SK-N-MC (cell line): ENCODE measurements at regions not wholly inside any gene's neighbourhood (a gene's known extent, or its start where the extent isn't known, plus 50 kb on each side); places are given as distances from the start of the nearest gene placed in this dataset.

Experiments
- DNase-seq: peaks from one replicate; pipeline ENCODE4 v3.0.0-alpha.2; 2011; ENCODE audit warnings: low read depth, low spot score
- H3K27ac ChIP-seq: fragments of 200-600 bp; sonication (generic); 2 replicates; pipeline ENCODE4 v1.5.1; 2016; ENCODE audit warnings: mixed run types
- H3K36me3 ChIP-seq: fragments of 200-600 bp; sonication (generic); 2 replicates; pipeline ENCODE4 v1.6.1; 2017; ENCODE audit warnings: antibody characterized with exemption, low read length, mixed read lengths; ENCODE audit not compliant: insufficient read depth
- H3K4me3 ChIP-seq: fragments of 200-600 bp; sonication (generic); 2 replicates; pipeline ENCODE4 v1.5.1; 2016
- H3K9ac ChIP-seq: fragments of 200-600 bp; sonication (generic); 2 replicates; pipeline ENCODE4 v1.8.0; 2017; ENCODE audit warnings: mixed run types, mixed read lengths; ENCODE audit not compliant: insufficient read length
- H3K9me3 ChIP-seq: fragments of 200-600 bp; sonication (generic); 2 replicates; pipeline ENCODE4 v1.6.1; 2017; ENCODE audit warnings: low read depth, mild to moderate bottlenecking, antibody characterized with exemption, low read length, moderate library complexity, mixed read lengths
- EZH2 ChIP-seq: fragments of 200-600 bp; sonication (generic); IDR thresholded peaks from one replicate; pipeline ENCODE4 v1.6.1; 2017; ENCODE audit warnings: antibody characterized with exemption
- FOXP2 ChIP-seq: optimal IDR thresholded peaks from 2 replicates; pipeline ENCODE3; 2011; ENCODE audit warnings: mild to moderate bottlenecking, moderate library complexity; ENCODE audit not compliant: insufficient read depth; ENCODE audit errors: extremely low read length, control extremely low read depth
- POLR2AphosphoS5 ChIP-seq: IDR thresholded peaks from 2 replicates; pipeline ENCODE4 v1.6.1; 2012; ENCODE audit warnings: mild to moderate bottlenecking, low read depth, low read length, borderline replicate concordance

GRCh38 chr13:34129436-34129835 is 311.5 kb downstream of the RFC3 start:
- Histone ChIP-seq H3K36me3 (no peaks in the 10 kb centered on the region), H3K9me3 (no peaks in the 10 kb centered on the region), H3K27ac (no peak overlapping the region), H3K4me3 (no peak overlapping the region), H3K9ac (no peak overlapping the region)
- TF ChIP-seq FOXP2 (no peak), POLR2AphosphoS5 (no peak), EZH2 (no peak)
- DNase-seq: no peak

- Histone ChIP-seq H3K27ac (no peak overlapping the region), H3K9ac (no peak overlapping the region), H3K4me3 (no peak overlapping the region), H3K9me3 (no peaks in the 10 kb centered on the region), H3K36me3 (no peaks in the 10 kb centered on the region)
- no peak for DNase-seq
- TF ChIP-seq FOXP2: no peak
- TF ChIP-seq POLR2AphosphoS5: no peak
- no peak for TF ChIP-seq EZH2
Measured at GRCh38 chr13:34137200-34137599, 319.3 kb downstream of the RFC3 start.

- Histone ChIP-seq H3K27ac (no peak overlapping the region), H3K9ac (no peak overlapping the region), H3K9me3 (no peaks in the 10 kb centered on the region), H3K4me3 (no peak overlapping the region), H3K36me3 (no peaks in the 10 kb centered on the region)
- DNase-seq: no peak
- TF ChIP-seq EZH2 (no peak), FOXP2 (no peak), POLR2AphosphoS5 (no peak)
Measured at GRCh38 chr13:34139660-34140227, 321.8 kb downstream of the RFC3 start.

DNA sequence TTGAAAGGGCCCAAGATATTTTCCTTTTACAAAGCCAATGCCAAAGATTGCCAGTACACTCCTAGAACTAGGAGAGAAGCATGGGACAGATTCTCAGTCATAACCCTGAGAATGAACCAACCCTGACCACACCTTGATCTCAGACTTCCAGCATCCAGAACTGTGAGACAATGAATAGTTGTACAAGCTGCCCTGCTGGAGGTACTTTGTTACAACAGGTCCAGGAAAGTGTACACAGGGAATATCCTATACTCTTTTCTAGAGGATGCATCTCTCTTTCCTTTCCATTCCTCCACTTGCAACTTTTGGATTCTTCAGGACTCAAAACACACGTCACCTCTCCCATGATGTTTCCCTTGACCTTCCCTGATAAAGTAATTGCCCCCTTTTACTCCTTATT is 325.7 kb downstream of the RFC3 start:
- Histone ChIP-seq H3K9me3 (no peaks in the 10 kb centered on the region), H3K4me3 (no peak overlapping the region), H3K9ac (no peak overlapping the region), H3K36me3 (no peaks in the 10 kb centered on the region), H3K27ac (no peak overlapping the region)
- TF ChIP-seq FOXP2 (no peak), POLR2AphosphoS5 (no peak), EZH2 (no peak)
- DNase-seq: no peak

DNA sequence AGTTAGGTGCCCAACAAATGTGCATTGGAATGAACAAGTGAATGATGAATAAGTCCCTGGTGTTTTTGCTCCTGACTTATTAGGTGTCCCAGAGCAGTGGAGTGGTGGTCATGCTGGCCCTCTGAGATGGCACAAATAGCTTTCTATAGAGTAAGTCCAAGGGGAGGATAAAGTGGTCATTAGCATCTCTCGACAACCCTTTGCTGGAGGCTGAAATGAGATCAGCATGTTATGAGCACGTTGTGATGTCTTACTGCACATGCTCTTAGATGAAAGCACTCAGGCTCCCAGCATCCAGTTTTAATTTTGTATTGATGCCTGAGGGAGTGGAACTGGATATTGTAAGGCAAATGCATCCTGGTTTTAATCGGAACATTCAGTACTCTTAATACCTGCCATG is 326.2 kb downstream of the RFC3 start:
- H3K27ac ChIP-seq: no peak overlapping the region
- no peak for DNase-seq

GRCh38 chr13:34145061-34145460 is 327.1 kb downstream of the RFC3 start:
- H3K9me3 ChIP-seq: no peaks in the 10 kb centered on the region
- H3K36me3 ChIP-seq: no peaks in the 10 kb centered on the region
- H3K9ac ChIP-seq: no peak overlapping the region
- no peak overlapping the region for H3K4me3 ChIP-seq
- DNase-seq: no peak
- no peak overlapping the region for H3K27ac ChIP-seq
- TF ChIP-seq POLR2AphosphoS5 (no peak), EZH2 (no peak), FOXP2 (no peak)

More for the DNA sequence above, 326.2 kb downstream of the RFC3 start:
- Histone ChIP-seq H3K4me3 (no peak overlapping the region), H3K36me3 (no peaks in the 10 kb centered on the region), H3K9me3 (no peaks in the 10 kb centered on the region), H3K9ac (no peak overlapping the region)
- no peak for TF ChIP-seq POLR2AphosphoS5
- TF ChIP-seq FOXP2: no peak
- TF ChIP-seq EZH2: no peak

DNA sequence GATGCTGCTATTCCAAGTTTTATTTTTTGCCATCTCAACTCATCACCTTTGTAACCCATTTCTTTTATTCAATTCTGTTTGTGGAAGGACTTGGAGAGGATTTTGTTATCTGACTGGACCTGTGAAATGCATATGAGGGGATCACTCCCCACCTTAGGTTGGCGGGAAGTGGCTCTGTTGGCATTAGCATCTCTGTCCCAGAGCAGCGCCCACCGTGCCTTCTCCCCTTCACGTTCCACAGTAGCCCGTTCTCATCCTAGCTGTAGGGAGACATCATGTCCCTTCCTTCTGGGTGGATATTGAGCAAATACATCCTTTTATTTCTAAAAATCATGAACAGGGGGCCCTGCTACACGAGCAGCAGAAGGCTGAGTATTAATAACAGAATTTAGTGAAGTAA is 330.4 kb downstream of the RFC3 start:
- Histone ChIP-seq H3K4me3 (no peak overlapping the region), H3K9me3 (no peaks in the 10 kb centered on the region), H3K9ac (no peak overlapping the region), H3K27ac (no peak overlapping the region), H3K36me3 (no peaks in the 10 kb centered on the region)
- no peak for TF ChIP-seq FOXP2
- no peak for TF ChIP-seq POLR2AphosphoS5
- TF ChIP-seq EZH2: no peak
- no peak for DNase-seq

DNA sequence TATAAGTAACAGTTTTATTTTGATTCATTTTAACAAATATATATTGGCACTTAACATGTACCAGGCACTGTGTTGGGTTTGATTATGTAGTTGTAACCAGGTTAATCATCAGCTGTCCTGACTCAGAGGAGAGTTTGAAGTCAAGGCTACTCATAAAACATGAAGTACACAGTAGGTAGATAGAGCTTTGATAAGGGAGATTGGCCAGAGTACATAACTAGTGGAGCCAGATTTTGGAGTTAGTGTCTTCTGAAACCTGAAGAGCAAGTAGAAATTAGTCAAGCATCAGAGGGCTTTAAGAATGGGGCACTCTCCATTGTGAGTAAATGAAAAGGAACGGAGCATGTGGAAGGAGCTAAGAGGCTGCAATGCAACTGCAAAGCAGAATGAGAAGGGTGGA is 333.9 kb downstream of the RFC3 start:
- H3K9me3 ChIP-seq: no peaks in the 10 kb centered on the region
- H3K36me3 ChIP-seq: no peaks in the 10 kb centered on the region
- H3K4me3 ChIP-seq: no peak overlapping the region
- TF ChIP-seq FOXP2 (no peak), POLR2AphosphoS5 (no peak), EZH2 (no peak)
- H3K9ac ChIP-seq: no peak overlapping the region
- no peak for DNase-seq
- no peak overlapping the region for H3K27ac ChIP-seq

DNA sequence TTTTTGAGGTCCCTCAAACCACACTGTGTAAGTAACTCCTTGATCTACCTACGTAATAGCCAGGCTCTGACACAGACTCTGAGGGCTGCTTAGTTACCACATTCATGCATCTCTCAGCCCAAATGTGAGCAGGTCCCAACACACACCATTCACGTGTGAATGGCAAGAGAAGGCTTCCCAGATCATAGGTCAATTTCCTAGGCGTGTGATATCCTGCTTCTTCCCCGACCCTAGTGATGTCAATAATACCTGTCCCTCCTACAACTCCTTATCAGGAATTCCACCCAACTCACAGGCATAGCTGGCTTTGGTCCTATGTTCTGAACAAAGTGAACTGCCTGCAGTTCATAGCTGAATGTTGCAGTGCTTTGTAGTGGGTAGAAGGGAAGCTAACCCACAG is 334.5 kb downstream of the RFC3 start:
- no peaks in the 10 kb centered on the region for H3K9me3 ChIP-seq
- no peak overlapping the region for H3K9ac ChIP-seq
- H3K4me3 ChIP-seq: no peak overlapping the region
- no peak overlapping the region for H3K27ac ChIP-seq
- no peak for DNase-seq
- no peak for TF ChIP-seq EZH2
- no peak for TF ChIP-seq FOXP2
- TF ChIP-seq POLR2AphosphoS5: no peak
- H3K36me3 ChIP-seq: no peaks in the 10 kb centered on the region

DNA sequence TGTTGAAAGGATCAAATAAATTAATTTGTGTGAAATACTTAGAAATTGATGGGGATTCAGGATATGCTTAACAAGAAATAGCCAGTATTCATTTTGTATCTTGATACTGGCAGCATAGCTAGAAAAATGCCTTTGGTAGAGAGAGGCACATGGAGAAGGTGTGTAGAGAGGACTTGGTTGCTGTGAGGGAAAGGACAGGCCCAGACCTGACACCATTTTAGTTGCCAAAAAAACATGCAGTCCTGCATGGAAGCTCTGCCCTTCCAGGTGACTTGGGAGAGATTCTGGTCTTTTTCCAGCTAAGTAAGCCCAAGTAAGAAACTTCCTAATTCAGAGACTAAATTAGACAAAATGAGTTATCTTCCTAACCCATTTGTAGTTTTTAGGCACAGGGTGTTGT is 335.0 kb downstream of the RFC3 start:
- no peaks in the 10 kb centered on the region for H3K36me3 ChIP-seq
- no peak overlapping the region for H3K27ac ChIP-seq
- H3K9ac ChIP-seq: no peak overlapping the region
- no peaks in the 10 kb centered on the region for H3K9me3 ChIP-seq
- TF ChIP-seq EZH2 (no peak), POLR2AphosphoS5 (no peak), FOXP2 (no peak)
- no peak for DNase-seq
- no peak overlapping the region for H3K4me3 ChIP-seq
